ENCODE measurements at regions not wholly inside any gene's neighbourhood (a gene's known extent, or its start where the extent isn't known, plus 50 kb on each side); places are given as distances from the start of the nearest gene placed in this dataset.

DNA sequence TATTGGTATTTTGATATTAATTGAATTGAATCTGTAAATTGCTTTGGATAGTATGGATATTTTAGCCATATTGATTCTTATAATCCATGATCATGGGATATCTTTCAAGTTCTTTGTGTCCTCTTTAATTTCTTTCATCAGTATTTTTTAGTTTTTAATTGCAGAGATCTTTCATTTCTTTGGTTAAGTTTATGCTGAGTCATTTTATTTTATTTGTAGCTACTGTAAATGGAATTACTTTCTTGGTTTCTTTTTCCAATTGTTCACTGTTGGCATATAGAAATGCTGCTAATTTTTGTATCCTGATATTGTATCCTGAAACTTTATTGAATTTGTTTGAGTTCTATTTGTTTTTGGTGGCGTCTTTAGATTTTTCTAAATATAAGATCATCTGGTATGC lies 79.5 kb upstream of the DSEL start:
- no peak for DNase-seq (ENCODE audit: low spot score)
- Histone ChIP-seq H3K9me3 (ENCODE audit: control insufficient read depth in 4 of 4, low read length in 3 of 4) (no peaks in the 10 kb centered on the region), H3K27ac (ENCODE audit: low read depth in 1 of 2, low read length in 2 of 2) (no peak overlapping the region), H3K27me3 (ENCODE audit: control insufficient read depth in 4 of 4, insufficient read depth in 4 of 4, low read length in 3 of 4) (no peaks in the 10 kb centered on the region), H3K4me3 (ENCODE audit: low read depth in 1 of 3, low read length in 3 of 3) (no peak overlapping the region), H3K4me1 (ENCODE audit: control insufficient read depth in 4 of 4, insufficient read depth in 4 of 4, low read length in 3 of 4) (peaks cover 3 to 27% (median 15%) of the 10 kb centered on the region in 4 donors), H3K36me3 (ENCODE audit: control insufficient read depth in 4 of 4, insufficient read depth in 3 of 4, low read depth in 1 of 4, low read length in 3 of 4) (no peaks in the 10 kb centered on the region), H3K9ac (ENCODE audit: low read depth in 1 of 2, low read length in 2 of 2) (no peak overlapping the region)
- TF ChIP-seq, protein P1, sequence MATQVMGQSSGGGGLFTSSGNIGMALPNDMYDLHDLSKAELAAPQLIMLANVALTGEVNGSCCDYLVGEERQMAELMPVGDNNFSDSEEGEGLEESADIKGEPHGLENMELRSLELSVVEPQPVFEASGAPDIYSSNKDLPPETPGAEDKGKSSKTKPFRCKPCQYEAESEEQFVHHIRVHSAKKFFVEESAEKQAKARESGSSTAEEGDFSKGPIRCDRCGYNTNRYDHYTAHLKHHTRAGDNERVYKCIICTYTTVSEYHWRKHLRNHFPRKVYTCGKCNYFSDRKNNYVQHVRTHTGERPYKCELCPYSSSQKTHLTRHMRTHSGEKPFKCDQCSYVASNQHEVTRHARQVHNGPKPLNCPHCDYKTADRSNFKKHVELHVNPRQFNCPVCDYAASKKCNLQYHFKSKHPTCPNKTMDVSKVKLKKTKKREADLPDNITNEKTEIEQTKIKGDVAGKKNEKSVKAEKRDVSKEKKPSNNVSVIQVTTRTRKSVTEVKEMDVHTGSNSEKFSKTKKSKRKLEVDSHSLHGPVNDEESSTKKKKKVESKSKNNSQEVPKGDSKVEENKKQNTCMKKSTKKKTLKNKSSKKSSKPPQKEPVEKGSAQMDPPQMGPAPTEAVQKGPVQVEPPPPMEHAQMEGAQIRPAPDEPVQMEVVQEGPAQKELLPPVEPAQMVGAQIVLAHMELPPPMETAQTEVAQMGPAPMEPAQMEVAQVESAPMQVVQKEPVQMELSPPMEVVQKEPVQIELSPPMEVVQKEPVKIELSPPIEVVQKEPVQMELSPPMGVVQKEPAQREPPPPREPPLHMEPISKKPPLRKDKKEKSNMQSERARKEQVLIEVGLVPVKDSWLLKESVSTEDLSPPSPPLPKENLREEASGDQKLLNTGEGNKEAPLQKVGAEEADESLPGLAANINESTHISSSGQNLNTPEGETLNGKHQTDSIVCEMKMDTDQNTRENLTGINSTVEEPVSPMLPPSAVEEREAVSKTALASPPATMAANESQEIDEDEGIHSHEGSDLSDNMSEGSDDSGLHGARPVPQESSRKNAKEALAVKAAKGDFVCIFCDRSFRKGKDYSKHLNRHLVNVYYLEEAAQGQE (IDR thresholded peaks at IDR 0.05): no peak
- TF ChIP-seq EGR1 (IDR thresholded peaks at IDR 0.05; ENCODE audit: low read depth in 2 of 2): no peak
- no peak for TF ChIP-seq RXRA (IDR thresholded peaks at IDR 0.05)
- TF ChIP-seq, protein P2, sequence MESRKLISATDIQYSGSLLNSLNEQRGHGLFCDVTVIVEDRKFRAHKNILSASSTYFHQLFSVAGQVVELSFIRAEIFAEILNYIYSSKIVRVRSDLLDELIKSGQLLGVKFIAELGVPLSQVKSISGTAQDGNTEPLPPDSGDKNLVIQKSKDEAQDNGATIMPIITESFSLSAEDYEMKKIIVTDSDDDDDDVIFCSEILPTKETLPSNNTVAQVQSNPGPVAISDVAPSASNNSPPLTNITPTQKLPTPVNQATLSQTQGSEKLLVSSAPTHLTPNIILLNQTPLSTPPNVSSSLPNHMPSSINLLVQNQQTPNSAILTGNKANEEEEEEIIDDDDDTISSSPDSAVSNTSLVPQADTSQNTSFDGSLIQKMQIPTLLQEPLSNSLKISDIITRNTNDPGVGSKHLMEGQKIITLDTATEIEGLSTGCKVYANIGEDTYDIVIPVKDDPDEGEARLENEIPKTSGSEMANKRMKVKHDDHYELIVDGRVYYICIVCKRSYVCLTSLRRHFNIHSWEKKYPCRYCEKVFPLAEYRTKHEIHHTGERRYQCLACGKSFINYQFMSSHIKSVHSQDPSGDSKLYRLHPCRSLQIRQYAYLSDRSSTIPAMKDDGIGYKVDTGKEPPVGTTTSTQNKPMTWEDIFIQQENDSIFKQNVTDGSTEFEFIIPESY (IDR thresholded peaks at IDR 0.05): no peak
- TF ChIP-seq GABPA (IDR thresholded peaks at IDR 0.05 in 1 of 2, conservative IDR thresholded peaks at IDR 0.05 in 1 of 2): no peak
- no peak for TF ChIP-seq YY1 (IDR thresholded peaks at IDR 0.05)
- TF ChIP-seq, protein P3, sequence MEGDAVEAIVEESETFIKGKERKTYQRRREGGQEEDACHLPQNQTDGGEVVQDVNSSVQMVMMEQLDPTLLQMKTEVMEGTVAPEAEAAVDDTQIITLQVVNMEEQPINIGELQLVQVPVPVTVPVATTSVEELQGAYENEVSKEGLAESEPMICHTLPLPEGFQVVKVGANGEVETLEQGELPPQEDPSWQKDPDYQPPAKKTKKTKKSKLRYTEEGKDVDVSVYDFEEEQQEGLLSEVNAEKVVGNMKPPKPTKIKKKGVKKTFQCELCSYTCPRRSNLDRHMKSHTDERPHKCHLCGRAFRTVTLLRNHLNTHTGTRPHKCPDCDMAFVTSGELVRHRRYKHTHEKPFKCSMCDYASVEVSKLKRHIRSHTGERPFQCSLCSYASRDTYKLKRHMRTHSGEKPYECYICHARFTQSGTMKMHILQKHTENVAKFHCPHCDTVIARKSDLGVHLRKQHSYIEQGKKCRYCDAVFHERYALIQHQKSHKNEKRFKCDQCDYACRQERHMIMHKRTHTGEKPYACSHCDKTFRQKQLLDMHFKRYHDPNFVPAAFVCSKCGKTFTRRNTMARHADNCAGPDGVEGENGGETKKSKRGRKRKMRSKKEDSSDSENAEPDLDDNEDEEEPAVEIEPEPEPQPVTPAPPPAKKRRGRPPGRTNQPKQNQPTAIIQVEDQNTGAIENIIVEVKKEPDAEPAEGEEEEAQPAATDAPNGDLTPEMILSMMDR (IDR thresholded peaks at IDR 0.05; ENCODE audit: low read depth, low read length, missing input control): no peak
- TF ChIP-seq, protein P4, sequence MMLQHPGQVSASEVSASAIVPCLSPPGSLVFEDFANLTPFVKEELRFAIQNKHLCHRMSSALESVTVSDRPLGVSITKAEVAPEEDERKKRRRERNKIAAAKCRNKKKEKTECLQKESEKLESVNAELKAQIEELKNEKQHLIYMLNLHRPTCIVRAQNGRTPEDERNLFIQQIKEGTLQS (IDR thresholded peaks at IDR 0.05): no peak
- TF ChIP-seq HNF4A (conservative IDR thresholded peaks at IDR 0.05): no peak
- TF ChIP-seq HNF4G (IDR thresholded peaks at IDR 0.05): no peak
- TF ChIP-seq JUND (IDR thresholded peaks at IDR 0.05): no peak
- WGBS: 93% methylated on average over 1 of the region's 1 CpG

DNA sequence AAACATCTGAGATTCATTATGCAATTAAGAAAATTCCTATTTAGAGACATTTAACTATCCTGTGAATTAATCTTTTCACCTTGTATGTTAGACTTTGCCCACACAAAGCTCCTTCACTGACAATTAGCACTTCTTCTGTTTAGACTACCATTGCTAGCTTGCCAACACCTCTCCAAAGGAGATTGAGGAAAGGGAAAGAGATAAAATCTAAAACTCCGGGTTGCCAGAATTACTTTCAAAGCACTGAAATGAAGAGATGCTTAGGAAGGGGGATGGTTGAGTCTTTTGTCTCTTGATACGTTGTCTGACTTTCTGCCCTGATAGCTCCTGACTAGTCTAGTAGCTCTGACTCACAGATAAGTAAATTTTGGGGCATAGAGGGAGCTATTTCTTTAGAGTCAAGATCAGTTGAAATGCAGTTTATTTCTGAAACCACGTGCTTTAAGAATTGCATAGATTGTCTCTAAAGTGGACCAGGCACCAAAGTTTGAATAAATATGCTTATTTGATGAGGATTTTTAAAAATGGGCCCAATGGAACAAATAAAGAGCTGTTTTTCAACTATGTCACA lies 74.1 kb upstream of the DSEL start:
- Histone ChIP-seq H3K27me3 (ENCODE audit: control insufficient read depth in 4 of 4, insufficient read depth in 4 of 4, low read length in 3 of 4) (no peaks in the 10 kb centered on the region), H3K4me1 (ENCODE audit: control insufficient read depth in 4 of 4, insufficient read depth in 4 of 4, low read length in 3 of 4) (no peaks in the 10 kb centered on the region), H3K27ac (ENCODE audit: low read depth in 1 of 2, low read length in 2 of 2) (no peak overlapping the region), H3K36me3 (ENCODE audit: control insufficient read depth in 4 of 4, insufficient read depth in 3 of 4, low read depth in 1 of 4, low read length in 3 of 4) (no peaks in the 10 kb centered on the region), H3K9me3 (ENCODE audit: control insufficient read depth in 4 of 4, low read length in 3 of 4) (no peaks in the 10 kb centered on the region), H3K4me3 (ENCODE audit: low read depth in 1 of 3, low read length in 3 of 3) (no peak overlapping the region), H3K9ac (ENCODE audit: low read depth in 1 of 2, low read length in 2 of 2) (no peak overlapping the region)
- 22% methylated on average over 3 of the region's 3 CpGs for WGBS
- no peak for DNase-seq (ENCODE audit: low spot score)
- TF ChIP-seq HNF4A (conservative IDR thresholded peaks at IDR 0.05) (peak in 1 of 2 donors; percentile 9), NR2F2 (IDR thresholded peaks at IDR 0.05) (no peak), FOXA1 (IDR thresholded peaks at IDR 0.05) (no peak), SP1 (IDR thresholded peaks at IDR 0.05) (no peak), RXRA (IDR thresholded peaks at IDR 0.05) (no peak), RAD21 (IDR thresholded peaks at IDR 0.05) (peak; percentile 78 to 81), FOXA2 (IDR thresholded peaks at IDR 0.05) (no peak)
- TF ChIP-seq, protein P3 (IDR thresholded peaks at IDR 0.05; ENCODE audit: low read depth, low read length, missing input control): peak; percentile 26
- TF ChIP-seq, protein P1 (IDR thresholded peaks at IDR 0.05): no peak
- TF ChIP-seq, protein P4 (IDR thresholded peaks at IDR 0.05): no peak

All from liver (tissue), 8 donors.